Esophagus muscularis mucosa (tissue), 3 donors: ENCODE measurements at regions not wholly inside any gene's neighbourhood (a gene's known extent, or its start where the extent isn't known, plus 50 kb on each side); places are given as distances from the start of the nearest gene placed in this dataset.
"Not testable (repeated sequence)": the region's sequence is repeated elsewhere in the genome, so short reads cannot be mapped to it uniquely, and the experiment has no call there.

Experiments
- POLR2A ChIP-seq: fragments of 450-650 bp; IDR thresholded peaks from one replicate; pipeline ENCODE4 v1.6.1; 2017; ENCODE audit warnings: antibody characterized with exemption, moderate library complexity, mild to moderate bottlenecking, low read depth
- POLR2AphosphoS5 ChIP-seq, 2 donors: sonication (generic); formaldehyde crosslinking; IDR thresholded peaks; one replicate each; pipeline ENCODE4 v1.6.1; 2017; ENCODE audit warnings: antibody characterized with exemption in 2 of 2
- TF ChIP-seq, protein P1 (sequence below), 3 experiments: fragments of 200-600 bp in 2 of 3; fragments of 450-650 bp in 1 of 3; sonication (generic) in 2 of 3; IDR thresholded peaks; one replicate each; pipeline ENCODE4 v1.5.1; 2017 to 2019; ENCODE audit warnings: antibody characterized with exemption in 3 of 3, mild to moderate bottlenecking in 2 of 3, moderate library complexity in 1 of 3

DNA sequence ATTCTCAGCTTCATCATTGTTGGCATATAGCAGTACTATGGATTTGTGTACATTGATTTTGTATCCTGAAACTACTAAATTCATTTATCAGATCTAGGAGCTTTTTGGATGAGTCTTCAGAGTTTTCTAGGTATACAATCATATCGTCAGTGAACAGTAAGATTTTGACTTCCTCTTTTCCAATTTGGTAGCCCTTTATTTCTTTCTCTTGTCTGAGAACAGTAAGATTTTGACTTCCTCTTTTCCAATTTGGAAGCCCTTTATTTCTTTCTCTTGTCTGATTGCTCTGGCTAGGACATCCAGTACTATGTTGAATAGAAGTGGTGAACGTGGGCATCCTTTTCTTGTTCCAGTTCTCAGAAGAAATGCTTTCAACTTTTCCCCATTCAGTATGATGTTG lies 140.4 kb upstream of the B3GAT2 start:
- TF ChIP-seq, protein P1, sequence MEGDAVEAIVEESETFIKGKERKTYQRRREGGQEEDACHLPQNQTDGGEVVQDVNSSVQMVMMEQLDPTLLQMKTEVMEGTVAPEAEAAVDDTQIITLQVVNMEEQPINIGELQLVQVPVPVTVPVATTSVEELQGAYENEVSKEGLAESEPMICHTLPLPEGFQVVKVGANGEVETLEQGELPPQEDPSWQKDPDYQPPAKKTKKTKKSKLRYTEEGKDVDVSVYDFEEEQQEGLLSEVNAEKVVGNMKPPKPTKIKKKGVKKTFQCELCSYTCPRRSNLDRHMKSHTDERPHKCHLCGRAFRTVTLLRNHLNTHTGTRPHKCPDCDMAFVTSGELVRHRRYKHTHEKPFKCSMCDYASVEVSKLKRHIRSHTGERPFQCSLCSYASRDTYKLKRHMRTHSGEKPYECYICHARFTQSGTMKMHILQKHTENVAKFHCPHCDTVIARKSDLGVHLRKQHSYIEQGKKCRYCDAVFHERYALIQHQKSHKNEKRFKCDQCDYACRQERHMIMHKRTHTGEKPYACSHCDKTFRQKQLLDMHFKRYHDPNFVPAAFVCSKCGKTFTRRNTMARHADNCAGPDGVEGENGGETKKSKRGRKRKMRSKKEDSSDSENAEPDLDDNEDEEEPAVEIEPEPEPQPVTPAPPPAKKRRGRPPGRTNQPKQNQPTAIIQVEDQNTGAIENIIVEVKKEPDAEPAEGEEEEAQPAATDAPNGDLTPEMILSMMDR (IDR thresholded peaks at IDR 0.05) = not testable (repeated sequence)
- not testable (repeated sequence) for TF ChIP-seq POLR2A; POLR2AphosphoS5 (IDR thresholded peaks at IDR 0.05)
